Endodermal cell (in vitro differentiated cells): ENCODE measurements at regions not wholly inside any gene's neighbourhood (a gene's known extent, or its start where the extent isn't known, plus 50 kb on each side); places are given as distances from the start of the nearest gene placed in this dataset.

Experiments
- DNase-seq: peaks from one replicate; pipeline ENCODE4 v3.0.0-alpha.2; 2017
- H3K27ac ChIP-seq: 2 replicates; pipeline ENCODE4 v1.5.1; 2013; ENCODE audit warnings: mild to moderate bottlenecking, low read depth, low read length, moderate library complexity
- H3K27me3 ChIP-seq: 2 replicates; pipeline ENCODE4 v1.6.1; 2013; ENCODE audit warnings: mild to moderate bottlenecking, low read length, moderate library complexity; ENCODE audit not compliant: insufficient read depth, control insufficient read depth, poor library complexity, severe bottlenecking
- H3K36me3 ChIP-seq: 2 replicates; pipeline ENCODE4 v1.7.0; 2013; ENCODE audit warnings: mild to moderate bottlenecking, low read length, moderate library complexity; ENCODE audit not compliant: control insufficient read depth, insufficient read depth
- H3K4me1 ChIP-seq: one replicate; pipeline ENCODE4 v1.7.0; 2013; ENCODE audit warnings: low read length; ENCODE audit not compliant: control insufficient read depth, insufficient read depth
- H3K4me3 ChIP-seq: 2 replicates; pipeline ENCODE4 v1.5.1; 2013; ENCODE audit warnings: mild to moderate bottlenecking, low read length, moderate library complexity
- H3K9ac ChIP-seq: 2 replicates; pipeline ENCODE4 v1.6.1; 2013; ENCODE audit warnings: mild to moderate bottlenecking, low read length, moderate library complexity; ENCODE audit not compliant: poor library complexity, severe bottlenecking; ENCODE audit errors: extremely low read depth
- H3K9me3 ChIP-seq: 2 replicates; pipeline ENCODE4 v1.6.1; 2013; ENCODE audit warnings: mild to moderate bottlenecking, low read length, moderate library complexity; ENCODE audit not compliant: control insufficient read depth
- H3K27ac Mint-ChIP-seq: 2 replicates; pipeline ENCODE4 v1.8.0; 2020; ENCODE audit warnings: mixed read lengths
- H3K27me3 Mint-ChIP-seq: 2 replicates; pipeline ENCODE4 v1.8.0; 2021; ENCODE audit warnings: mild to moderate bottlenecking, mixed read lengths; ENCODE audit not compliant: insufficient read depth
- H3K36me3 Mint-ChIP-seq: 2 replicates; pipeline ENCODE4 v1.8.0; 2020; ENCODE audit warnings: low read depth, mixed read lengths
- H3K4me1 Mint-ChIP-seq: 2 replicates; pipeline ENCODE4 v1.8.0; 2020; ENCODE audit warnings: mixed read lengths
- H3K4me3 Mint-ChIP-seq: 2 replicates; pipeline ENCODE4 v1.8.0; 2020; ENCODE audit warnings: mild to moderate bottlenecking, moderate library complexity, mixed read lengths
- H3K9me3 Mint-ChIP-seq: 2 replicates; pipeline ENCODE4 v1.8.0; 2020; ENCODE audit warnings: mild to moderate bottlenecking, mixed read lengths
- CTCF ChIP-seq: fragments of 200-600 bp; sonication (generic); conservative IDR thresholded peaks from 2 replicates; pipeline ENCODE4 v1.5.0; 2021; ENCODE audit warnings: antibody characterized with exemption, mild to moderate bottlenecking
- WGBS, 2 experiments: methylation state at CpG; one replicate each; pipeline versions ENCODE4 v1.1.5 to v1.1.7; 2013; ENCODE audit warnings: missing lambda C conversion rate in 2 of 2, mixed read lengths in 1 of 2; ENCODE audit not compliant: insufficient coverage in 1 of 2, insufficient read length in 1 of 2; 5-methylcytosine and 5-hydroxymethylcytosine counted together

GRCh38 chr3:76820481-76820880 lies 219.4 kb upstream of the ROBO2 start:
- no peak for TF ChIP-seq CTCF
- Histone ChIP-seq H3K27me3 (no peaks in the 10 kb centered on the region), H3K27ac (no peak overlapping the region), H3K9ac (no peak overlapping the region), H3K4me3 (no peak overlapping the region), H3K36me3 (no peaks in the 10 kb centered on the region), H3K4me1 (peaks cover 8% of the 10 kb centered on the region), H3K9me3 (no peaks in the 10 kb centered on the region)
- no peak for DNase-seq
- Mint-ChIP-seq H3K27ac (no peak overlapping the region), H3K27me3 (peaks cover 9% of the 10 kb centered on the region), H3K4me1 (peaks cover 19% of the 10 kb centered on the region), H3K36me3 (no peaks in the 10 kb centered on the region), H3K9me3 (no peaks in the 10 kb centered on the region), H3K4me3 (no peak overlapping the region)
- WGBS, 2 experiments = 100% methylated on average over 1 of the region's 1 CpG; no CpG with 5 or more reads in 1 of the 2 experiments

- H3K27ac ChIP-seq = no peak overlapping the region
- peaks cover 3% of the 10 kb centered on the region for H3K4me1 ChIP-seq
- no peak for TF ChIP-seq CTCF
- H3K4me1 Mint-ChIP-seq = peaks cover 35% of the 10 kb centered on the region
- peak; percentile 44 for DNase-seq
- H3K9me3 Mint-ChIP-seq = no peaks in the 10 kb centered on the region
- H3K27me3 ChIP-seq = no peaks in the 10 kb centered on the region
- H3K27ac Mint-ChIP-seq = no peak overlapping the region
- no peaks in the 10 kb centered on the region for H3K36me3 ChIP-seq
- no peaks in the 10 kb centered on the region for H3K9me3 ChIP-seq
- H3K27me3 Mint-ChIP-seq = peaks cover 4% of the 10 kb centered on the region
- no peak overlapping the region for H3K9ac ChIP-seq
- H3K4me3 Mint-ChIP-seq = no peak overlapping the region
- H3K4me3 ChIP-seq = no peak overlapping the region
- no peaks in the 10 kb centered on the region for H3K36me3 Mint-ChIP-seq
- WGBS, 2 experiments = 58 to 86% methylated on average over 2 to 6 of the region's 6 CpGs
Observed at GRCh38 chr3:76824658-76825240, 215.2 kb upstream of the ROBO2 start.

GRCh38 chr3:76826861-76827260 lies 213.0 kb upstream of the ROBO2 start:
- TF ChIP-seq CTCF = no peak
- H3K27me3 Mint-ChIP-seq = peaks cover 4% of the 10 kb centered on the region
- no peaks in the 10 kb centered on the region for H3K36me3 Mint-ChIP-seq
- Histone ChIP-seq H3K36me3 (no peaks in the 10 kb centered on the region), H3K27me3 (no peaks in the 10 kb centered on the region), H3K9ac (no peak overlapping the region), H3K4me3 (no peak overlapping the region), H3K27ac (no peak overlapping the region), H3K9me3 (no peaks in the 10 kb centered on the region), H3K4me1 (no peaks in the 10 kb centered on the region)
- H3K4me1 Mint-ChIP-seq = peaks cover 32% of the 10 kb centered on the region
- H3K9me3 Mint-ChIP-seq = no peaks in the 10 kb centered on the region
- no peak overlapping the region for H3K4me3 Mint-ChIP-seq
- DNase-seq = no peak
- WGBS, 2 experiments = 92 to 100% methylated on average over 5 of the region's 5 CpGs
- H3K27ac Mint-ChIP-seq = no peak overlapping the region
